ENCODE measurements at regions not wholly inside any gene's neighbourhood (a gene's known extent, or its start where the extent isn't known, plus 50 kb on each side); places are given as distances from the start of the nearest gene placed in this dataset.

GRCh38 chr4:187135878-187136277, 412.2 kb upstream of the FAT1 start (continued):
- no peak for TF ChIP-seq MYNN (tag by site-specific recombination; IDR thresholded peaks at IDR 0.05; ENCODE audit: borderline replicate concordance)

- Histone ChIP-seq H3K36me3 (ENCODE audit: control insufficient read depth in 2 of 2, insufficient read depth in 1 of 2, low read length in 2 of 2) (no peaks in the 10 kb centered on the region), H3K9me3 (ENCODE audit: control insufficient read depth, insufficient read depth, low read depth, low read length) (no peaks in the 10 kb centered on the region), H3K27ac (ENCODE audit: extremely low read depth, low read depth, low read length) (no peak overlapping the region), H3K4me3 (ENCODE audit: low read depth, low read length) (no peak overlapping the region), H3K4me1 (ENCODE audit: control insufficient read depth, insufficient read depth, low read length) (no peaks in the 10 kb centered on the region)
- ChIA-PET POLR2A (no interaction called here), CTCF (interaction anchor here (0.6 kb wide), 1 partner anchor 27 kb away, joined by 3 read pairs; no protein-coding TSS in a partner anchor)
- TF ChIP-seq ZNF311 (tag by site-specific recombination; IDR thresholded peaks at IDR 0.05; ENCODE audit: borderline replicate concordance) (no peak), ZNF626 (tag by site-specific recombination; IDR thresholded peaks at IDR 0.05) (no peak), ZNF155 (tag by site-specific recombination; IDR thresholded peaks at IDR 0.05) (no peak), ZNF621 (tag by site-specific recombination; IDR thresholded peaks at IDR 0.05) (no peak)
Measured at GRCh38 chr4:187139141-187139540, 415.5 kb upstream of the FAT1 start.

- Histone ChIP-seq H3K4me3 (ENCODE audit: low read depth, low read length) (no peak overlapping the region), H3K9me3 (ENCODE audit: control insufficient read depth, insufficient read depth, low read depth, low read length) (no peaks in the 10 kb centered on the region), H3K27ac (ENCODE audit: extremely low read depth, low read depth, low read length) (no peak overlapping the region), H3K4me1 (ENCODE audit: control insufficient read depth, insufficient read depth, low read length) (no peaks in the 10 kb centered on the region), H3K36me3 (ENCODE audit: control insufficient read depth in 2 of 2, insufficient read depth in 1 of 2, low read length in 2 of 2) (no peaks in the 10 kb centered on the region)
- ChIA-PET POLR2A (no interaction called here), CTCF (no interaction called here)
- TF ChIP-seq ZNF488 (tag by site-specific recombination; IDR thresholded peaks at IDR 0.05) (no peak), IKZF3 (tag by site-specific recombination; IDR thresholded peaks at IDR 0.05) (no peak), KLF1 (tag by site-specific recombination; IDR thresholded peaks at IDR 0.05) (no peak), ZNF521 (tag by site-specific recombination; IDR thresholded peaks at IDR 0.05) (no peak), GLIS2 (tag by site-specific recombination; IDR thresholded peaks at IDR 0.05) (no peak), ZNF843 (tag by site-specific recombination; IDR thresholded peaks at IDR 0.05) (no peak), ZNF169 (tag by site-specific recombination; IDR thresholded peaks at IDR 0.05) (no peak), ZFP37 (tag by site-specific recombination; IDR thresholded peaks at IDR 0.05) (no peak), FEZF1 (tag by site-specific recombination; IDR thresholded peaks at IDR 0.05) (no peak), ZSCAN30 (tag by site-specific recombination; IDR thresholded peaks at IDR 0.05) (no peak), ZNF211 (tag by site-specific recombination; IDR thresholded peaks at IDR 0.05; ENCODE audit: low read depth) (no peak), ZNF280D (tag by site-specific recombination; IDR thresholded peaks at IDR 0.05) (no peak), ZNF510 (tag by site-specific recombination; IDR thresholded peaks at IDR 0.05; ENCODE audit: insufficient replicate concordance) (no peak), ZNF223 (tag by site-specific recombination; IDR thresholded peaks at IDR 0.05) (no peak), ZNF585B (tag by site-specific recombination; IDR thresholded peaks at IDR 0.05) (no peak)
Measured at GRCh38 chr4:187141101-187141500, 417.4 kb upstream of the FAT1 start.

All from HEK293 (cell line).